Activated CD4-positive, alpha-beta T cell treated with anti-CD3 and anti-CD28 coated beads, Interleukin-2, amount 50 U/mL, for 16 hours (primary cell): ENCODE measurements at regions not wholly inside any gene's neighbourhood (a gene's known extent, or its start where the extent isn't known, plus 50 kb on each side); places are given as distances from the start of the nearest gene placed in this dataset.

ENCODE experiments used
- DNase-seq: peaks from one replicate; pipeline ENCODE4 v3.0.0-alpha.2; 2020

DNA sequence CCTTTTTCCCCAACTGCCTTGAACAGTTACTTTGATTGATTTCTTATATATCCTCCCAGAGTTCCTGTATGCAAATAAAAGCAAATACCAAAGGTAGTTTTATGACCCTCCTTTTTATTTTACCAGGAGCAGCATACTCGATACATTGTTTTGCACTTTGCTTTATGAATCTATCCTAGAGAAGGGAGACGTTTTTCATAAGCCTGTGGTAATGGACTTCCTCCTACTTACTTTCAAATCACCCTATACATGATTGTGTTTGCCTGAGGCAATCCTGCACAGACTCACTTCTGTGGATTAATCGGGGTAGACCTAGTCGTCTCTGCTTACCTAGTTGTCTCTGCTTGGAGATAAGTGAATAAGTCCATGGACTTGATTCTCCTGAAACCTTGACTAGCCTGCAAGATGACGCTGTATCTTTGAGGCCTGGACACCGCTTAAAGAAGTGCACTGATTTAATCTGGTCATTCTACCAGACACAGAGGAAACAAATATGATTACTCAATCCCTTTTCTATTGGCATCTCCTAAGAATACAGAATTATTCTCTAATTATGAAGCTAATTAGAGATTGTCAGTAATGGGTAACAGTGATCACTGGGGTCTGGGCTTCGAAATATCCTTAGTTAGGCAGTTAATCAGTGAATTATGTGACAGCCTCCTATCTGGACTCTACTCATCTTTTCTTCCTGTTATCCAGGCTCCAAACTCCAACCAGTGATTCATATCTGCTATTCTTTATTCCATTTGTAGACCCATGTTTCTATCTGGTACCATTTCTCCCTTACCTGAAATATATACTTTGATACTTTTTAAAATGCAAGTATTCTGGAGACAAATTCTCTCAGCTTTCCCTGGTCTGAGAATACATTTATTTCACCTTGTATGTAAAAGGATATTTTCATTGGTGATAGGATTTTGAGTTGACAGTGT, 447.4 kb upstream of the TRIB2 start:
- no peak for DNase-seq

DNA sequence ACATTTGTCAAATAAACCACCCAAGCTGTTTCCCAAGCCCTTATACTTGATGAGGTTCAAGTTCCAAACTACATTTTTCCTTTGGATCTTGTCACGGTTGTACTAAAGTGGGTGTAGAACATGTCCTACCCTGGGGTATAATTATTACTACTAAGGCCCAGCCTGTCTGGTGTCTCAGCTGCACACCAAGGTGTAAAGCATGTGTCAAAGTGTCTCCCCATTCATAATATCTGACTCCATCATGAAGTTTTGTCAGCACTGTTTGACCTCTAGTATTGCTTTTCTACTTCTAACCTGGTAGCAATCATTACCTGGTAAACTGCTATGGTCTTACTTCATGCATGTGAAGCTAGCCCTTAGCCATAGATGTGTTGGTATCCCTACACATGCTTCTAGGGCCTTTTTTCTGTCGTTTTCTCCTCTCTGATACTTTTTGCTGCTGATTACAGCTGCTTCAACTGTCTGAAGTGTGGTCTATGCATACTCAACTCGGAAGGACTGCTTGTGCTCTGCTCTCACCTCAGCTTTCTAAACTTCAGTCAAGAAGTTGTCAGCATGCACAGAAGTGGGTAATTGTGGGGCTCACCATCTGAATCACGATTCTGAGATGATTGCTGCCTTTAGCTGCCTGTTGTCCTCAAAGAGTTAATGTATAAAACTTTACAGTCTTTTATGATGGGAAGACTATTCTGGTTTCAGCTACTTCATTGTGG, 445.7 kb upstream of the TRIB2 start:
- DNase-seq, result peak; percentile 86

- peak; percentile 24 for DNase-seq
These were observed 445.1 kb upstream of the TRIB2 start for GRCh38 chr2:12271589-12271984.

DNA sequence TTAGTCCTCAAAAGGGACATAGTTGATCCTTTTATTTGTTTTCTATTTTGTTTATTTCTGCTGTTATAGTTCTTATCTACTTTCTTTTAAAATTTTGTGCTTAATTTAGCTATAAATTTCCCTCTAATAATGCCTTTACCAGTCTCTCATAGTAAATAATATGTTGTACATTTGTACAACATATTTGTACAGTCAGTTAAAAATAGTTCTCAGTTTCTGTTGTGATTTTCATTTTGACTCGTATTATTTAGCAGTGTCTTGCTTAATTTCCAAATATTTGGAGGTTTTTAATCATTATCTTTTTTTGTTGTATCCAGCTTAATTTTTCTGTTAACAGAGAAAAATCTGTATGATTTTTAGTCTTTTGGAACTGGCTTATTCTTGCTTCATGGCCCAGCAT, 443.6 kb upstream of the TRIB2 start:
- no peak for DNase-seq

- no peak for DNase-seq
These were observed 442.1 kb upstream of the TRIB2 start for GRCh38 chr2:12274591-12274990.

DNA sequence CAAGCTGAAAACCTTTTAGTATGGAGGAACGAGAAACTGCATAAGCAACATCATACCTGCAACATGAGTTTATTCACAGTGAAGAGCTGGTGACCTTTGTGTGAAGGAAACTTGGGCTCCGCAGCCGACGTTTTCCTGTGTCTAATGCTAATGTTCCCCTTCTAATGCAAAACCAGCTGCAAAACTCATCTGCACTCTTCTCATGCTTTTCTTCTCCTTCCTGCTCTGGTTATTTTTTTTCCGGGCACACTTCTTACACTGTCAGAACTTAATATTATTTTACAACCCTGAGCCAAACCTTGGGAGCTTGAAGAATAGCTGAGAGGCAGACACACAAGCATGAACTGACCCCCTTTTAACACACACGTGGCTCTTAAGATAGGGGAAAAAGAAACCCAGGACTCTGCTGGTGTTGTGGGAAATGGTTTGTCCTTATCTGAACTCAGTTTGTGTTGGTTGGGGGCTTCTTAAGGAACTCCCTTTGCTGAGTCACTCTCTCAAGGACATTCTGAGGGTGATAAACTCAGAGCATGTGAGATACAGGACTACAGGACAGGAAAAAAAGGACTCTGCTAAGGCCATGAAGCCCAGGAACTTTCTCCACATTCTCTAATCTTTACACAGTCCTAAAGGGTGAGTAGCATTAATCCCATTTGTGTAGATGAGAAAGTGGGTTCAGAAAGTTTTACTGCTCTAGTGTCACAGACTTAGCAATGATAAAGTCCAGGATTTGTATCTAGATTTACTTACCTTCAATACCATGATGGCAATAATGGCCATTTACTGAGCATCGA, 439.3 kb upstream of the TRIB2 start:
- DNase-seq, result no peak

DNA sequence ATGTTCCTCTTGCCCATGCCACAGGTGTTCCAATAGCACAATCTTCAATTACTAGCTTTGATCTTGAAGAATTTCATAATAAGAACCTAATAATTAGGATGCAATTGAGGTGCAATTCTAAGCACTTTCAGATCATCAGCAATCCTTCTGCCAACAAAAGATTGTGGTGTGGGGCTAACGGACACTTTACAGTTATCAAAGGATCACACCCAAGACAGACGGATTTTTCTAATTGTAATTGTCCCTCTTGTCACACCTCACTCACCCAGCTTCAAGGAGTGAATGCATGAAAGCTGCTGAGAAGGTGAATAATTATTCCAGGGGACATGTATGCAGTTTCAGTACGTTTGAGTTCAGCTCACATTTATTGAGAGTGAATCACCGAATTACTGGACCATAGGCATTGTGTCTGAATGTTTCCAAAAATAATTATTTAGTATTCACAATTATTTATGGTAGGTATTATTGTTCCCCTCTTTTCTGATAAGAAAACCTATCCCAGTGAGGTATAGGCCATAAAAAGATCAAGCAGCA, 438.5 kb upstream of the TRIB2 start:
- DNase-seq, result no peak

GRCh38 chr2:12282780-12283695, 433.7 kb upstream of the TRIB2 start:
- DNase-seq, result no peak

- no peak for DNase-seq
These were observed 432.7 kb upstream of the TRIB2 start for GRCh38 chr2:12284037-12284436.

DNA sequence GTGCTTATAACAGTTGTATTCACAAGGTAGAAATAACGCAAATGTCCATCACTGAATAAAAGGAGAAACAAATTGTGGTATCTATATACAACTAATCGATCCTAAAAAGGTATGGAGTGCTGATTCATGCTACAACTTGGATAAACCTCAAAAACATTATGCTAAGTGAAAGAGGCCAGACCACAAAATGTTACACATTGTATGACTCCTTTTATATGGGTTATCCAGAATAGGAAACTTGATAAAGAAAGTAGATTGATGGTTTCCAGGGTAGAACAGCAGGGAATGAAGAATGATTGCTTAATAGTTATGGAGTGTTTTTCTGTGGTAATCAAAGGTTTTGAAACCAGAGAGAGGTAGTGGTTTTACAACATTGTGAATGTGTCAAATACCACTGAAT, 432.2 kb upstream of the TRIB2 start:
- DNase-seq, result peak; percentile 43

DNA sequence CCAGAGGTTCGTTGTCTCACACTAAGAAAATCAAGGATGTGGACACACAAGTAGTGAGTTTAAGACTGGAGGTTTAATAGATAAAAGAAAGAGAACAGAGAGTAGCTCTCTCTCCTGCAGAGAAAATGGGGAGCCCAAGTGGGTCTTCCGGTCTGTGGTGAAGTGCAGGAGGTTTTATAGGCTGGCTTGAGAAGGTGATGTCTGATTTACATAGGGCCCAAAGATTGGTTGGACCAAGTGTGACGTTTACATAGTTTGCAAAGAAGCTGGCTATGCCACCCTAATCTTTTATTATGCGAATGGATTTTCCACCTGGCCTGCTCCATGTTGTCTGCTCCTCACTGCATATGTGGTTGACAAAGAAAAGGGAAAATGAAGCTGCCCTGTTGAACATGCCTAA, 430.4 kb upstream of the TRIB2 start:
- no peak for DNase-seq

DNA sequence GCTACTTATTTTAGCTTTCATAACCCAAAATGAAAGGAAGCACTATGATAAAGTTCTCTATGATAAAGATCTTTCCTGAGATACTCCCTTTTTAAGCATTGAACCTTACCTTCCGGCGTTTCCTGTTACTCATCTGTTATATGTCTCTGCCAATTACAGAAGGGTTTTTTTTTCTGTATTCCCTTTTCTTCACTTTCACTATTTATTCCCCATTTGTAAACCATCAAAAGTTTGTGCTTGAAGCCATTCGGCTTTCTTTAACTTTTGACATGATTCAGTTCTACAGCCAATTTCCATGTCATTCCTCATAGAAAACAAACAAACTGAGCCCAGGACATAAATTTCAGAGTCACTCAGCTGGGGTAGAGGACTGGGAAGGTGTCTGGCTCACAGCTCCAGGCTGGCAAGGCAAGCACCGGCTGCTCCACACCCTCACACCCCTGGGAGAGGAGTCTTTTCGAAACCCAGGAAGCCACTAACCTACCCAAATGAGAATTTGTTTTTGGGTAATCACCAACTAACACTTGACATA, 429.4 kb upstream of the TRIB2 start:
- peak; percentile 54 for DNase-seq

- DNase-seq, result no peak
These were observed 428.7 kb upstream of the TRIB2 start for GRCh38 chr2:12288048-12288447.

GRCh38 chr2:12289120-12289802, 427.5 kb upstream of the TRIB2 start:
- no peak for DNase-seq

DNA sequence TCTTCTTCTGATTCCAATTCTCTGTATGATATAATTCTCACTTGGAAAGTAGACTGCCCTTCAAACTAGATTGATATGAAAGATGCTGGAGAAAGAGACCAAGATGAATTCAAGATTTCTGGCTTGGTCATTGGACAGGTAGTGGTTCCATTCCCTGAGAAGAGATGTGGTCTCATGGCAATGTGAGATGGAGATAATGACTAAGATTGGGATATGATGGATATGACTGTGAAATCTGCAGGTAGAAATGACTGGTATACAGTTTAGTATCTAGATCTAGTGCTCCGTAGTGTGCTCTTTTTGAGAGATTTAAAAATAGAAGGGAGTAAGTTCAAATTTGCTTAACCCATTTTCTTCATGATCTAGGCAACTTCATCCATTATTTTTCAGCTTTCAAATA, 425.4 kb upstream of the TRIB2 start:
- peak; percentile 80 for DNase-seq

- peak; percentile 92 for DNase-seq
These were observed 422.9 kb upstream of the TRIB2 start for GRCh38 chr2:12293874-12294273.

- no peak for DNase-seq
These were observed 420.7 kb upstream of the TRIB2 start for GRCh38 chr2:12295856-12296519.

DNA sequence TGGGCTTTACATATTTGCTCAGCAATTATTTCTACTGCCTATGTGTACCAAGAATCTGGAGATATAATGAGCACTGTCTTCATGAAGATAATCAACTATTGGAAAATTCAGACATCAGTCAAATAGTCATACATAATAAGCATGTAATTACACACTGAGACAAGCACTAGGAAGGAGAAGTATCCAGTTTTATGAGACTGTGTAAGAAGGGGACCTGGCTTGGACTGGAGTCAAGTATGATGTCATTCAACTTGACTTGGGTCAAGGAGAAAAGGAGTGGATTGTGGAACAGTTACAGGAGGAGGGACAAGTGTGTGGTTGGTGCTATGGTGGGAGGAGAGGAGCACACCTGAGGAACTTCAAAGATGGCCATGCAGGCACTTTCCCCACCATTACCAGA, 419.8 kb upstream of the TRIB2 start:
- DNase-seq, result no peak

- no peak for DNase-seq
These were observed 418.4 kb upstream of the TRIB2 start for GRCh38 chr2:12298352-12298751.

DNA sequence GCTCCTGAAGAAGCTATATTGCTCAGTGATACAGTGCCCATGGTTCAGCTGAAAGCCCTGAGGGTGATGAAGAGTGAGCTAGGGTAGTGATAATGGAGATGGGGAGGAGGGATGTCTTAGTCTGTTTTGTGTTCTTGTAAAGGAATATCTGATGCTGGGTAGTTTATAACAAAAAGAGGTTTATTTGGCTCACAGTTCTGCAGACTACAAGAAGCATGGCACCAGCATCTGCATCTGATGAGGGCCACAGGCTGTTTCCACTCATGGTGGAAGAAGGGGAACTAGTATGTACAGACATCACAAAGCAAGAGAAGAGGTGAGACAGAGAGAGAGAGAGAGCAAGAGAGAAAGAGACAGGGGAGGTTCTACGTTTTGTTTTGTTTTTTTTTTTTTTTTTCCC, 417.3 kb upstream of the TRIB2 start:
- no peak for DNase-seq
